PC-9 (cell line): ENCODE measurements at regions not wholly inside any gene's neighbourhood (a gene's known extent, or its start where the extent isn't known, plus 50 kb on each side); places are given as distances from the start of the nearest gene placed in this dataset.

Source experiments
- CTCF ChIP-seq: fragments of 200-600 bp; sonication (generic); conservative IDR thresholded peaks from 2 replicates; pipeline ENCODE4 v1.6.1; 2017; ENCODE audit warnings: mixed run types, antibody characterized with exemption, mild to moderate bottlenecking, moderate library complexity
- EZH2 ChIP-seq: fragments of 200-600 bp; sonication (generic); IDR thresholded peaks from 2 replicates; pipeline ENCODE4 v1.8.0; 2017; ENCODE audit warnings: antibody characterized with exemption, low read depth

GRCh38 chr2:236459393-236459792, 110.2 kb upstream of the ACKR3 start:
- no peak for TF ChIP-seq CTCF
- TF ChIP-seq EZH2 = no peak
